Tibial nerve (tissue), 4 donors: ENCODE measurements at regions not wholly inside any gene's neighbourhood (a gene's known extent, or its start where the extent isn't known, plus 50 kb on each side); places are given as distances from the start of the nearest gene placed in this dataset.

Experiments used
- DNase-seq, 2 donors: peaks; one replicate each; pipeline ENCODE4 v3.0.0-alpha.2; 2019; ENCODE audit warnings: low spot score in 2 of 2
- H3K27ac ChIP-seq, 4 donors: fragments of 200-600 bp; sonication (generic) in 3 of 4; one replicate each; pipeline ENCODE4 v1.5.1; 2017 to 2019; ENCODE audit warnings: mild to moderate bottlenecking in 1 of 4
- H3K27me3 ChIP-seq, 2 donors: fragments of 200-600 bp; sonication (generic) in 1 of 2; one replicate each; pipeline versions ENCODE4 v1.5.1 to v1.6.0; 2017 to 2019
- H3K36me3 ChIP-seq, 3 donors: fragments of 200-600 bp; sonication (generic); one replicate each; pipeline ENCODE4 v1.5.1; 2018 to 2019
- H3K4me1 ChIP-seq, 4 donors: fragments of 200-600 bp; sonication (generic) in 3 of 4; one replicate each; pipeline ENCODE4 v1.5.1; 2017 to 2019
- H3K4me3 ChIP-seq, 4 donors: fragments of 200-600 bp; sonication (generic) in 3 of 4; one replicate each; pipeline ENCODE4 v1.5.1; 2017 to 2019; ENCODE audit warnings: mild to moderate bottlenecking in 1 of 4, moderate library complexity in 1 of 4
- H3K9me3 ChIP-seq, 4 donors: fragments of 200-600 bp; sonication (generic) in 3 of 4; one replicate each; pipeline ENCODE4 v1.5.1; 2017 to 2019
- EP300 ChIP-seq, 2 donors: sonication (generic); formaldehyde crosslinking; IDR thresholded peaks; one replicate each; pipeline ENCODE4 v1.6.1; 2017; ENCODE audit warnings: antibody characterized with exemption in 2 of 2, mild to moderate bottlenecking in 1 of 2
- POLR2A ChIP-seq, 2 donors: fragments of 450-650 bp; IDR thresholded peaks; one replicate each; pipeline ENCODE4 v1.6.1; 2017; ENCODE audit warnings: antibody characterized with exemption in 2 of 2, mild to moderate bottlenecking in 2 of 2, moderate library complexity in 2 of 2
- WGBS, 2 donors: methylation state at CpG; one replicate each; pipeline ENCODE4 v1.1.5; 2018; 5-methylcytosine and 5-hydroxymethylcytosine counted together
- TF ChIP-seq, protein P1 (sequence below), 5 experiments: fragments of 200-600 bp in 3 of 5; fragments of 450-650 bp in 2 of 5; sonication (generic) in 3 of 5; IDR thresholded peaks; one replicate each; pipeline ENCODE4 v1.5.1; 2016 to 2019; ENCODE audit warnings: antibody characterized with exemption in 5 of 5, mild to moderate bottlenecking in 3 of 5, moderate library complexity in 2 of 5

- no peaks in the 10 kb centered on the region for H3K36me3 ChIP-seq
- H3K4me3 ChIP-seq = no peak overlapping the region
- WGBS, 2 donors = 73 to 85% methylated on average over 8 of the region's 8 CpGs
- H3K4me1 ChIP-seq = no peaks in the 10 kb centered on the region
- no peaks in the 10 kb centered on the region for H3K27me3 ChIP-seq
- no peak for DNase-seq
- H3K9me3 ChIP-seq = peaks cover 0 to 4% (median 0%) of the 10 kb centered on the region in 4 donors
- TF ChIP-seq, protein P1, sequence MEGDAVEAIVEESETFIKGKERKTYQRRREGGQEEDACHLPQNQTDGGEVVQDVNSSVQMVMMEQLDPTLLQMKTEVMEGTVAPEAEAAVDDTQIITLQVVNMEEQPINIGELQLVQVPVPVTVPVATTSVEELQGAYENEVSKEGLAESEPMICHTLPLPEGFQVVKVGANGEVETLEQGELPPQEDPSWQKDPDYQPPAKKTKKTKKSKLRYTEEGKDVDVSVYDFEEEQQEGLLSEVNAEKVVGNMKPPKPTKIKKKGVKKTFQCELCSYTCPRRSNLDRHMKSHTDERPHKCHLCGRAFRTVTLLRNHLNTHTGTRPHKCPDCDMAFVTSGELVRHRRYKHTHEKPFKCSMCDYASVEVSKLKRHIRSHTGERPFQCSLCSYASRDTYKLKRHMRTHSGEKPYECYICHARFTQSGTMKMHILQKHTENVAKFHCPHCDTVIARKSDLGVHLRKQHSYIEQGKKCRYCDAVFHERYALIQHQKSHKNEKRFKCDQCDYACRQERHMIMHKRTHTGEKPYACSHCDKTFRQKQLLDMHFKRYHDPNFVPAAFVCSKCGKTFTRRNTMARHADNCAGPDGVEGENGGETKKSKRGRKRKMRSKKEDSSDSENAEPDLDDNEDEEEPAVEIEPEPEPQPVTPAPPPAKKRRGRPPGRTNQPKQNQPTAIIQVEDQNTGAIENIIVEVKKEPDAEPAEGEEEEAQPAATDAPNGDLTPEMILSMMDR (IDR thresholded peaks at IDR 0.05) = no peak
- TF ChIP-seq POLR2A (IDR thresholded peaks at IDR 0.05) (no peak), EP300 (IDR thresholded peaks at IDR 0.05) (no peak)
- no peak overlapping the region for H3K27ac ChIP-seq
Observed at GRCh38 chr19:31432201-31432810, 83.1 kb upstream of the TSHZ3 start.

DNA sequence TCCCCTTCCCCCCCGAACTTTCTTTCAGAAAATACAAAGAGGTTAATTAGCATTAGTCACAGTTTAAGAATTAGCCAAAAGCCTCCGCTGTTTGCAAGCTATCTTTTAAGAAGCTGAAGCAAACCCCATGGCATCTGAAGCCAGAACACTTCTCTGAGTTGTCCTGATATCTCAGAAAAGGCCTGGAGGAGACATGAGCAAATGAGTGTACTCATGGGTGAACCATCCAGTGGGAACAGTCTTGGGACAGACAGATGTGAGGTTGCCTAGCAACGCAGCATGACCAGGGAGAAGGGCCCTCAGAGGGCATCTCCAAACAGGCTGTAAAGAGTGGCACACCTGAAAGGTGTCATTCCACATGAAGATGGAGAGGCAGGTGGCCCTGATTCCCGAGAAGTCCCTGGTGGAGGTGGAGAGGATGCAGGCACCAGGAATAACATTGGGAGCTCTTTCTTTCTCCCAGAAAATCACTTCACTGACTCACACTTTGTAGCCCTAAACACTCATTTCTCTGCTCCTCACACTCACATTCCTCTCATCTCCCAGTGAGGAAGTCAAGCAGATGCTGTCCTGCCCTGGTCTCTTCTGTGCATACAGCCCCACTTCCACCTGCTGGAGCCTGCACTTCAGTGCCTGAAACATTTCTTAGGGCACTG lies 87.0 kb upstream of the TSHZ3 start:
- no peaks in the 10 kb centered on the region for H3K36me3 ChIP-seq
- peaks cover 0 to 4% (median 0%) of the 10 kb centered on the region in 4 donors for H3K9me3 ChIP-seq
- no peak for DNase-seq
- no peaks in the 10 kb centered on the region for H3K27me3 ChIP-seq
- no peak for TF ChIP-seq EP300 (IDR thresholded peaks at IDR 0.05)
- TF ChIP-seq POLR2A (IDR thresholded peaks at IDR 0.05) = no peak
- TF ChIP-seq, protein P1 (IDR thresholded peaks at IDR 0.05) = no peak
- H3K4me3 ChIP-seq = no peak overlapping the region
- H3K4me1 ChIP-seq = no peaks in the 10 kb centered on the region
- 56 to 73% methylated on average over 4 of the region's 4 CpGs for WGBS, 2 donors
- H3K27ac ChIP-seq = no peak overlapping the region

GRCh38 chr19:31438401-31439269 lies 89.4 kb upstream of the TSHZ3 start:
- Histone ChIP-seq H3K9me3 (peaks cover 0 to 4% (median 0%) of the 10 kb centered on the region in 4 donors), H3K27ac (no peak overlapping the region), H3K27me3 (no peaks in the 10 kb centered on the region), H3K4me1 (no peaks in the 10 kb centered on the region), H3K4me3 (no peak overlapping the region), H3K36me3 (no peaks in the 10 kb centered on the region)
- WGBS, 2 donors = 82 to 94% methylated on average over 12 of the region's 12 CpGs
- TF ChIP-seq POLR2A (IDR thresholded peaks at IDR 0.05) (no peak), EP300 (IDR thresholded peaks at IDR 0.05) (no peak)
- TF ChIP-seq, protein P1 (IDR thresholded peaks at IDR 0.05) = no peak
- DNase-seq = no peak

GRCh38 chr19:31439270-31439573 lies 90.0 kb upstream of the TSHZ3 start:
- no peak for DNase-seq
- no peaks in the 10 kb centered on the region for H3K4me1 ChIP-seq
- no peaks in the 10 kb centered on the region for H3K27me3 ChIP-seq
- H3K27ac ChIP-seq = no peak overlapping the region
- 77 to 83% methylated on average over 4 of the region's 4 CpGs for WGBS, 2 donors
- no peak for TF ChIP-seq POLR2A (IDR thresholded peaks at IDR 0.05)
- TF ChIP-seq, protein P1 (IDR thresholded peaks at IDR 0.05) = no peak
- TF ChIP-seq EP300 (IDR thresholded peaks at IDR 0.05) = no peak
- H3K36me3 ChIP-seq = no peaks in the 10 kb centered on the region
- peaks cover 0 to 4% (median 0%) of the 10 kb centered on the region in 4 donors for H3K9me3 ChIP-seq
- no peak overlapping the region for H3K4me3 ChIP-seq

DNA sequence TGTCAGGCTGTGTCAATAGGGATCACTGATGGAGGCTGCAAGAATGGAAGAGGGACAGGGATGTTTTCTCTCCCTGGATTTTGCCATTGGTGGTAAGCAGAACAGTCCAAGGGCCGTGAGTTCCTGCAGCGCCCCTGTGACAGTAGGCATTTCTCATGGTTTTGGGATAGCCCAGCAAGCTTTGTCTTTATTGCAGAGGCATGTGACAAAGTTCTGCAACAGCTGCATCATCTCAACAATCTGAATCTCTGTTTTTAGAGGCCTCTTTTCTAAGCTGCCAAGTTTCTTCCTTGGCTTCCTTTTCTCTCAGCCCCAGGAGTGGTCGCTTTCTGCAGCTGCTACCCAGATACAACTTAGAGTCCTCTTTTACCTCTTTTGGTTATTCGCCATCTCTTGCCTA lies 95.7 kb upstream of the TSHZ3 start:
- no peak overlapping the region for H3K4me3 ChIP-seq
- no peak overlapping the region for H3K27ac ChIP-seq
- no peak for DNase-seq
- no peaks in the 10 kb centered on the region for H3K27me3 ChIP-seq
- WGBS, 2 donors = 91% methylated on average over 4 of the region's 4 CpGs
- peaks cover 0 to 4% (median 0%) of the 10 kb centered on the region in 4 donors for H3K4me1 ChIP-seq
- peaks cover 0 to 14% (median 0%) of the 10 kb centered on the region in 4 donors for H3K9me3 ChIP-seq
- H3K36me3 ChIP-seq = no peaks in the 10 kb centered on the region
- TF ChIP-seq POLR2A (IDR thresholded peaks at IDR 0.05) (no peak), EP300 (IDR thresholded peaks at IDR 0.05) (no peak)
- TF ChIP-seq, protein P1 (IDR thresholded peaks at IDR 0.05) = no peak
